Spleen (tissue), 7 donors: ENCODE measurements at regions not wholly inside any gene's neighbourhood (a gene's known extent, or its start where the extent isn't known, plus 50 kb on each side); places are given as distances from the start of the nearest gene placed in this dataset.

Experiments used
- POLR2AphosphoS5 ChIP-seq, 3 donors: sonication (generic); formaldehyde crosslinking; IDR thresholded peaks; one replicate each; pipeline ENCODE4 v1.5.1; 2017; ENCODE audit warnings: antibody characterized with exemption in 3 of 3
- TF ChIP-seq, protein P1 (sequence below), 11 experiments: fragments of 200-600 bp in 7 of 11; fragments of 450-650 bp in 4 of 11; sonication (generic) in 4 of 11; IDR thresholded peaks in 8 of 11; conservative IDR thresholded peaks in 3 of 11; 1 replicate in 7 of 11; 2 replicates in 4 of 11; pipeline versions ENCODE4 v1.4.0 to v1.8.0; 2016 to 2021; ENCODE audit warnings: antibody characterized with exemption in 11 of 11, inconsistent platforms in 4 of 11, mild to moderate bottlenecking in 1 of 11
- donor health status: DM: no; HTN: no; CAD: no; lungs with moderate emphysema.
- donor health status: DM: no; HTN: no; CAD: no.
- donor health status: DM: no; HTN: no; CAD: no.

DNA sequence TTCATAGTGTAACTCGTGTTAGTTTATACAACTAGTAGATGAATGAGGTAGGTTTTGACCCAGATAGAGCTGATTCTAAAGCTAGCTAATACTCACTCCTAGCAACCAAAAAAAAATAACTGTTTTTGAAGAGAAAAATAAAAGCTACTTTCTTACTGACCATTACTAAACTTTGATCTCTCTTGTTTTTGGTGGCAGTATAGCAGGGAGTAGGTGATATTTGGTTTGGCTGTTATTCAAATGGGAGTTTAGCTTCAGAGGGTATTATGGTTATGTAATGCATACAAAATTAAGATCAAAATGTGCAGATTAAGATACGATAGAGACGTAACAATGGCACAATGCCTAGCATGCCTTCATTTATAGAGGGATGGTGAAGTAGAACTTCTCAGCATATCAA lies 1104.5 kb downstream of the PCDH19 start:
- TF ChIP-seq, protein P1, sequence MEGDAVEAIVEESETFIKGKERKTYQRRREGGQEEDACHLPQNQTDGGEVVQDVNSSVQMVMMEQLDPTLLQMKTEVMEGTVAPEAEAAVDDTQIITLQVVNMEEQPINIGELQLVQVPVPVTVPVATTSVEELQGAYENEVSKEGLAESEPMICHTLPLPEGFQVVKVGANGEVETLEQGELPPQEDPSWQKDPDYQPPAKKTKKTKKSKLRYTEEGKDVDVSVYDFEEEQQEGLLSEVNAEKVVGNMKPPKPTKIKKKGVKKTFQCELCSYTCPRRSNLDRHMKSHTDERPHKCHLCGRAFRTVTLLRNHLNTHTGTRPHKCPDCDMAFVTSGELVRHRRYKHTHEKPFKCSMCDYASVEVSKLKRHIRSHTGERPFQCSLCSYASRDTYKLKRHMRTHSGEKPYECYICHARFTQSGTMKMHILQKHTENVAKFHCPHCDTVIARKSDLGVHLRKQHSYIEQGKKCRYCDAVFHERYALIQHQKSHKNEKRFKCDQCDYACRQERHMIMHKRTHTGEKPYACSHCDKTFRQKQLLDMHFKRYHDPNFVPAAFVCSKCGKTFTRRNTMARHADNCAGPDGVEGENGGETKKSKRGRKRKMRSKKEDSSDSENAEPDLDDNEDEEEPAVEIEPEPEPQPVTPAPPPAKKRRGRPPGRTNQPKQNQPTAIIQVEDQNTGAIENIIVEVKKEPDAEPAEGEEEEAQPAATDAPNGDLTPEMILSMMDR (IDR thresholded peaks at IDR 0.05 in 8 of 11, conservative IDR thresholded peaks at IDR 0.05 in 3 of 11), result no peak
- TF ChIP-seq POLR2AphosphoS5 (IDR thresholded peaks at IDR 0.05), result no peak
